Chondrocyte (in vitro differentiated cells): ENCODE measurements at regions not wholly inside any gene's neighbourhood (a gene's known extent, or its start where the extent isn't known, plus 50 kb on each side); places are given as distances from the start of the nearest gene placed in this dataset.
A peak's percentile ranks its signal among the peaks of the same experiment; 100 is the strongest.

Experiments
- DNase-seq: peaks from one replicate; pipeline ENCODE4 v3.0.0; 2021; ENCODE audit warnings: mixed read lengths, low spot score
- H3K27ac Mint-ChIP-seq: one replicate; pipeline ENCODE4 v1.8.0; 2021; ENCODE audit warnings: mild to moderate bottlenecking, moderate library complexity, mixed read lengths; ENCODE audit not compliant: unreplicated experiment
- H3K27me3 Mint-ChIP-seq: 2 replicates; pipeline ENCODE4 v1.8.0; 2021; ENCODE audit warnings: low read depth, mixed read lengths
- H3K36me3 Mint-ChIP-seq: 2 replicates; pipeline ENCODE4 v1.8.0; 2021; ENCODE audit warnings: low read depth, mixed read lengths
- H3K4me1 Mint-ChIP-seq: 2 replicates; pipeline ENCODE4 v1.8.0; 2021; ENCODE audit warnings: low read depth, mild to moderate bottlenecking, mixed read lengths
- H3K4me3 Mint-ChIP-seq: one replicate; pipeline ENCODE4 v1.8.0; 2021; ENCODE audit warnings: mild to moderate bottlenecking, moderate library complexity, mixed read lengths; ENCODE audit not compliant: unreplicated experiment
- H3K9me3 Mint-ChIP-seq: 2 replicates; pipeline ENCODE4 v1.8.0; 2021; ENCODE audit warnings: low read depth, mixed read lengths
- TF ChIP-seq, protein P1 (sequence below): fragments of 200-600 bp; sonication (generic); IDR thresholded peaks from 2 replicates; pipeline ENCODE4 v1.5.0; 2021; ENCODE audit warnings: antibody characterized with exemption, mild to moderate bottlenecking, moderate library complexity

DNA sequence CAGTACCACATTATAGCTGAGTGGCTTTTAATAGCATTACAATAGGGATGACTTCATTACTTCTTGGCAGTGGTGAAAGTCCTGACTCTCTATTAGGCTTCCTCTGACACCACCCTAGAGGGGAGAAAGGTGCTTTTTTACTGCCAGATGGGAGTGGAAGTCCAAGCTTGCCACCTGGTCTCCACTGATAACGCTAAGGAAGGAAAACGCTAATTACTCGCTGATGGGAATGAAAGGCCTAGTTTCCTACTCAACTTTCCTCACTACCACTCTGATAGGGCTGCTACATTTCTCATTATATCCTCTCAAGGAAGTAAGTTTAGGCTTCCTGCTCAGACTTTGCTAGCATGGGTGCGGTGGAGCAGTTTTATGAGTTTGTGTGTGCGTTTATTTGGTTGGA, 62.3 kb upstream of the PAGE3 start:
- no peak for DNase-seq
- Mint-ChIP-seq H3K27ac (no peak overlapping the region), H3K9me3 (peaks cover 21% of the 10 kb centered on the region), H3K36me3 (no peaks in the 10 kb centered on the region), H3K4me3 (no peak overlapping the region), H3K27me3 (no peaks in the 10 kb centered on the region), H3K4me1 (no peaks in the 10 kb centered on the region)
- TF ChIP-seq, protein P1, sequence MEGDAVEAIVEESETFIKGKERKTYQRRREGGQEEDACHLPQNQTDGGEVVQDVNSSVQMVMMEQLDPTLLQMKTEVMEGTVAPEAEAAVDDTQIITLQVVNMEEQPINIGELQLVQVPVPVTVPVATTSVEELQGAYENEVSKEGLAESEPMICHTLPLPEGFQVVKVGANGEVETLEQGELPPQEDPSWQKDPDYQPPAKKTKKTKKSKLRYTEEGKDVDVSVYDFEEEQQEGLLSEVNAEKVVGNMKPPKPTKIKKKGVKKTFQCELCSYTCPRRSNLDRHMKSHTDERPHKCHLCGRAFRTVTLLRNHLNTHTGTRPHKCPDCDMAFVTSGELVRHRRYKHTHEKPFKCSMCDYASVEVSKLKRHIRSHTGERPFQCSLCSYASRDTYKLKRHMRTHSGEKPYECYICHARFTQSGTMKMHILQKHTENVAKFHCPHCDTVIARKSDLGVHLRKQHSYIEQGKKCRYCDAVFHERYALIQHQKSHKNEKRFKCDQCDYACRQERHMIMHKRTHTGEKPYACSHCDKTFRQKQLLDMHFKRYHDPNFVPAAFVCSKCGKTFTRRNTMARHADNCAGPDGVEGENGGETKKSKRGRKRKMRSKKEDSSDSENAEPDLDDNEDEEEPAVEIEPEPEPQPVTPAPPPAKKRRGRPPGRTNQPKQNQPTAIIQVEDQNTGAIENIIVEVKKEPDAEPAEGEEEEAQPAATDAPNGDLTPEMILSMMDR: no peak

DNA sequence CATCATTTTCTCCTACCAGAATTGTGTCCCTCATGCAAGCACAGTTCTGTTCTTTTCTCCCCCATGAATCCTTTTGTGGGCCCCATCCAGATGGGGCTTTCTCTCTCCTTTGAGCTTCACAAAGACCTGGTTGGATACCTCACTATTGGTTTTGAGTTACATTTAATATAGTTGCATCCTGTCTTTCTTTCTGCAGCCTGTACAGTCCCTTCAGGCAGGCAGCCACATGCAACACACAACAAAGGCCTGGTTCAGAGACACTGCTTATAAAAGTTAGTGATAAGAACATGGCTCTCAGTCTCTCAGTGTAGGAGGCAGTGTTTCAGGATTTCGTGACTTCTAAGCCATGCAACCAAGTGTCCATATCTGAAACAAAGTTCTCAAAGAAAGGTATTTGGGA, 70.6 kb upstream of the PAGE3 start:
- Mint-ChIP-seq H3K27ac (no peak overlapping the region), H3K4me3 (no peak overlapping the region), H3K27me3 (no peaks in the 10 kb centered on the region), H3K36me3 (no peaks in the 10 kb centered on the region), H3K4me1 (no peaks in the 10 kb centered on the region), H3K9me3 (peaks cover 5% of the 10 kb centered on the region)
- DNase-seq: no peak
- TF ChIP-seq, protein P1: no peak

DNA sequence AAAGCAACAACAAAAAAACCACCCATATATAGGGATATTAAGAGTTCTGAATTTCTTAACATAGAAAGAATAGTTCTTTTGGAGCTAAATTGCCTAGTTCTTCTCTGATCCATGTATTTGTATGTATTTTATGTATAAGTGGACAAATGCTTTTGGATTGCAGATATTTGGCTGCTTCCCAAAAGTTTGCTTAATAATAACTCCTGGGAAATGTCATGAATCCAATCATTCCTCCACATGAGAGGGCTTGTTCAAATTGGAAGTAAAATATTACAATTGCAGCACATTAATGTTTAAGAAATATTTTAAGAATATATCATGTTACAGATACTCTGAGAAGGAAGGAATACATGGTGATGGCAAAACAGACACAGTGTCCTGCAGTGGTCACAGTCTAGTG, 71.5 kb upstream of the PAGE3 start:
- no peak overlapping the region for H3K27ac Mint-ChIP-seq
- no peaks in the 10 kb centered on the region for H3K36me3 Mint-ChIP-seq
- no peak overlapping the region for H3K4me3 Mint-ChIP-seq
- no peaks in the 10 kb centered on the region for H3K4me1 Mint-ChIP-seq
- H3K9me3 Mint-ChIP-seq: peaks cover 8% of the 10 kb centered on the region
- TF ChIP-seq, protein P1: no peak
- no peaks in the 10 kb centered on the region for H3K27me3 Mint-ChIP-seq
- DNase-seq: no peak

DNA sequence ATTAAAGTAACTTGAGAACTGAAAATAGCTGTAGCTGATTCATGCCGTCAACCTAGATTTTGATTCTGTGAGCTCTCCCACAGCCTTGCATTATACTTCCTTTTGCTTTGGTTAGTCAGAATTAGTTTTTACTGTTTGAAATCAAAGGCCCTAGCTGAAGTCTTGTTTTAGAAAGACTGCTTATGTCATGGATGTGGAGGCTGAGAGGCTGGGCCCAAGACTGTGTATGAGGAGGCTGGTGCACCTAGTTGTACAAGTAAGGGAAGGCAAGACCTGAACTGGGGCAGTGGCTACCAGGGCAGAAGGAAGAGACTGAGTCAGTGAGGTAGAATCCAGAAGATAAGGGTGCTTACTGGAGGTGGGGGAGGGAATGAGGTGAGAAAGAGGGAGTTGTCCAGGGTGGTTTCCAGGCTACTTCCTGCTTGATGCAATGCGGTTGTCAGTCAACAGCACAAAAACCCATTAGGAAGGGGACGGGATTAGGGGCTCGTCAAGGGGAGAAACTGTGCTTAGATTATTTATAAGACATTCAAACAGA, 76.2 kb upstream of the PAGE3 start:
- no peak overlapping the region for H3K4me3 Mint-ChIP-seq
- H3K27me3 Mint-ChIP-seq: no peaks in the 10 kb centered on the region
- H3K36me3 Mint-ChIP-seq: peaks cover 1% of the 10 kb centered on the region
- H3K9me3 Mint-ChIP-seq: peaks cover 9% of the 10 kb centered on the region
- TF ChIP-seq, protein P1: no peak
- no peak for DNase-seq
- no peaks in the 10 kb centered on the region for H3K4me1 Mint-ChIP-seq
- no peak overlapping the region for H3K27ac Mint-ChIP-seq

DNA sequence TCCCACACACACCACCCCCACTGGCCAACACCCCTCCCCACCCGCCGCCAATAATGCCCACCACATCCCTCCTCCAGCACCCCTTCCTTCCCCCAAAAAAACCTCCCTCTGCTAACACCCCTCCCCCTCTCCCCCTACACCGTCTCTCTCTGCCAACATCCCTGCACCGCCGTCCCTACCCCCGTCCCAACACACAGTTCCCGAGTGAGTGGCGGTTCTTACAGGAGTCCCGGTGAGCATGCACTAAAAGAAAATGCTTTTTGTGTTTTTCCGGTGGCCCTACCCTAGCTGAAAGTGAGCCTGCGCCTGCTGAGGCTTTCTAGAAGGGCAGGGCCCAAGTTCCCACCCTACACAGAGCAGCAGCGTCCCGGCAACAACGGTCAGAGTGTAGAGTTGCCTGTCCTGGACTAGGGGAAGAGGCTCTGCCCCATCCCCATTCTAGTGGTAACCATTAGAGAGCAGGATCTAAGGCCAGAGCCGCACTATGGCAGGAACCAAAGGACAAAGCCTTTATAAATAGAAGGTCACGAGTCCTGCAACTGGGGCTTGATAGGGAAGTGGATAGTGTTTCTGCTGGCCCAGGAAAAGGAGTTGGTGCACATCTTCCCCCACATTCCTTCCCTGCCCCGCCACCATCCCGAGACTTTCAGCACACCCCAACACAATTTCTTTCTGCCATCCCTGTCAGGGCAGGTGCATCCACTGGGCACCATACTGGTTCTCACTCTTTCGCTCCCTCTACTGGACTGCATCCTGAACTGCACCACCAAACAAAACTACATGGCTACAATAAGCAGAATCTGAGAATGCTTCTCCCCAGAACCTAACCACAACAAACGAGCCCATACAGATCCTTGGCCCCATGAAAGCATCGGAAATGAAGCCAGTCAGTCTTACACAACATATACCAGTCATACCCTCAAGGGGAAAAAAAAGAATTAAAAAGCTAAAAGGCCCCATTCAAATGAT, 78.1 kb upstream of the PAGE3 start:
- Mint-ChIP-seq H3K27ac (no peak overlapping the region), H3K4me3 (no peak overlapping the region), H3K36me3 (peaks cover 1% of the 10 kb centered on the region), H3K27me3 (no peaks in the 10 kb centered on the region), H3K4me1 (no peaks in the 10 kb centered on the region), H3K9me3 (peaks cover 9% of the 10 kb centered on the region)
- TF ChIP-seq, protein P1: peak; percentile 39
- DNase-seq: no peak
